SK-N-MC (cell line): ENCODE measurements at regions not wholly inside any gene's neighbourhood (a gene's known extent, or its start where the extent isn't known, plus 50 kb on each side); places are given as distances from the start of the nearest gene placed in this dataset.

Experiments
- EZH2 ChIP-seq: fragments of 200-600 bp; sonication (generic); IDR thresholded peaks from one replicate; pipeline ENCODE4 v1.6.1; 2017; ENCODE audit warnings: antibody characterized with exemption
- FOXP2 ChIP-seq: optimal IDR thresholded peaks from 2 replicates; pipeline ENCODE3; 2011; ENCODE audit warnings: mild to moderate bottlenecking, moderate library complexity; ENCODE audit not compliant: insufficient read depth; ENCODE audit errors: extremely low read length, control extremely low read depth
- POLR2AphosphoS5 ChIP-seq: IDR thresholded peaks from 2 replicates; pipeline ENCODE4 v1.6.1; 2012; ENCODE audit warnings: mild to moderate bottlenecking, low read depth, low read length, borderline replicate concordance

- TF ChIP-seq EZH2: no peak
- no peak for TF ChIP-seq POLR2AphosphoS5
- no peak for TF ChIP-seq FOXP2
Measured at GRCh38 chr2:16250466-16250865, 310.1 kb downstream of the MYCN start.
